Activated CD4-positive, alpha-beta T cell treated with anti-CD3 and anti-CD28 coated beads, Interleukin-2, amount 10 ng/mL, durations not matched to agents 7 days and 5 days (primary cell): ENCODE measurements at regions not wholly inside any gene's neighbourhood (a gene's known extent, or its start where the extent isn't known, plus 50 kb on each side); places are given as distances from the start of the nearest gene placed in this dataset.
"Not testable (repeated sequence)": the region's sequence is repeated elsewhere in the genome, so short reads cannot be mapped to it uniquely, and the experiment has no call there.

Source experiments
- CTCF ChIA-PET: fragments of 350-600 bp; sonication (Branson Sonifier 250); formaldehyde crosslinking; loops from one replicate; lab custom pipeline; 2021; ENCODE audit warnings: antibody characterized with exemption; lab: Charles Lee
- POLR2A ChIA-PET: fragments of 350-600 bp; sonication (Branson Sonifier 250); formaldehyde crosslinking; loops from one replicate; lab custom pipeline; 2021; ENCODE audit warnings: antibody characterized with exemption; lab: Charles Lee
- DNase-seq: peaks from one replicate; pipeline ENCODE4 v3.0.0-alpha.2; 2020
- H3K27ac Mint-ChIP-seq: one replicate; pipeline ENCODE4 v1.8.0; 2021; ENCODE audit warnings: mild to moderate bottlenecking, moderate library complexity, mixed read lengths
- H3K27me3 Mint-ChIP-seq: one replicate; pipeline ENCODE4 v1.8.0; 2021; ENCODE audit warnings: mixed read lengths
- H3K36me3 Mint-ChIP-seq: one replicate; pipeline ENCODE4 v1.8.0; 2021; ENCODE audit warnings: low read depth, mixed read lengths
- H3K4me1 Mint-ChIP-seq: one replicate; pipeline ENCODE4 v1.8.0; 2021; ENCODE audit warnings: mixed read lengths
- H3K4me3 Mint-ChIP-seq: one replicate; pipeline ENCODE4 v1.8.0; 2021; ENCODE audit warnings: mild to moderate bottlenecking, moderate library complexity, mixed read lengths
- H3K9me3 Mint-ChIP-seq: one replicate; pipeline ENCODE4 v1.8.0; 2021; ENCODE audit warnings: mixed read lengths

- ChIA-PET POLR2A (no interaction called here), CTCF (no interaction called here)
- no peaks in the 10 kb centered on the region for H3K4me1 Mint-ChIP-seq
- no peaks in the 10 kb centered on the region for H3K9me3 Mint-ChIP-seq
- no peaks in the 10 kb centered on the region for H3K36me3 Mint-ChIP-seq
- H3K4me3 Mint-ChIP-seq: no peak overlapping the region
- H3K27ac Mint-ChIP-seq: no peak overlapping the region
- no peak for DNase-seq
- H3K27me3 Mint-ChIP-seq: peaks cover 5% of the 10 kb centered on the region
These were observed 85.4 kb downstream of the MYL12B start for GRCh38 chr18:3347286-3347803.

- H3K27ac Mint-ChIP-seq: no peak overlapping the region
- POLR2A ChIA-PET: no interaction called here
- H3K9me3 Mint-ChIP-seq: no peaks in the 10 kb centered on the region
- H3K4me3 Mint-ChIP-seq: no peak overlapping the region
- H3K36me3 Mint-ChIP-seq: no peaks in the 10 kb centered on the region
- peaks cover 5% of the 10 kb centered on the region for H3K27me3 Mint-ChIP-seq
- DNase-seq: no peak
- no peaks in the 10 kb centered on the region for H3K4me1 Mint-ChIP-seq
- CTCF ChIA-PET: no interaction called here
These were observed 86.2 kb downstream of the MYL12B start for GRCh38 chr18:3348176-3348575.

- H3K36me3 Mint-ChIP-seq, DNase-seq, H3K4me3 Mint-ChIP-seq, H3K27me3 Mint-ChIP-seq, H3K9me3 Mint-ChIP-seq, H3K4me1 Mint-ChIP-seq, POLR2A ChIA-PET, H3K27ac Mint-ChIP-seq: not testable (repeated sequence)
- CTCF ChIA-PET: interaction anchor here (0.6 to 0.7 kb wide), 2 partner anchors 104 to 1912 kb away, joined by 3 read pairs; no protein-coding TSS in a partner anchor
These were observed 87.3 kb downstream of the MYL12B start for GRCh38 chr18:3349046-3349841.

GRCh38 chr18:3350021-3350420 lies 88.1 kb downstream of the MYL12B start:
- peaks cover 5% of the 10 kb centered on the region for H3K27me3 Mint-ChIP-seq
- DNase-seq: no peak
- H3K27ac Mint-ChIP-seq: no peak overlapping the region
- H3K4me1 Mint-ChIP-seq: no peaks in the 10 kb centered on the region
- CTCF ChIA-PET: interaction anchor here (0.6 to 0.7 kb wide), 2 partner anchors 103 to 1913 kb away, joined by 3 read pairs; no protein-coding TSS in a partner anchor
- POLR2A ChIA-PET: no interaction called here
- no peaks in the 10 kb centered on the region for H3K9me3 Mint-ChIP-seq
- no peaks in the 10 kb centered on the region for H3K36me3 Mint-ChIP-seq
- no peak overlapping the region for H3K4me3 Mint-ChIP-seq

GRCh38 chr18:3350566-3351527 lies 88.9 kb downstream of the MYL12B start:
- Mint-ChIP-seq H3K9me3 (no peaks in the 10 kb centered on the region), H3K4me3 (no peak overlapping the region), H3K4me1 (no peaks in the 10 kb centered on the region), H3K27ac (no peak overlapping the region), H3K36me3 (no peaks in the 10 kb centered on the region), H3K27me3 (peaks cover 5% of the 10 kb centered on the region)
- DNase-seq: no peak
- CTCF ChIA-PET: interaction anchor here (0.9 kb wide), 1 partner anchor 53 kb away, joined by 6 read pairs; no protein-coding TSS in a partner anchor
- POLR2A ChIA-PET: no interaction called here

GRCh38 chr18:3354506-3354905 lies 92.6 kb downstream of the MYL12B start:
- Mint-ChIP-seq H3K27me3 (no peaks in the 10 kb centered on the region), H3K36me3 (no peaks in the 10 kb centered on the region), H3K27ac (no peak overlapping the region), H3K9me3 (no peaks in the 10 kb centered on the region), H3K4me3 (no peak overlapping the region), H3K4me1 (peaks cover 8% of the 10 kb centered on the region)
- ChIA-PET POLR2A (no interaction called here), CTCF (interaction anchor here (0.6 kb wide), 1 partner anchor 609 kb away, joined by 4 read pairs; no protein-coding TSS in a partner anchor)
- DNase-seq: no peak

- Mint-ChIP-seq H3K36me3 (no peaks in the 10 kb centered on the region), H3K27ac (no peak overlapping the region), H3K4me3 (no peak overlapping the region), H3K4me1 (peaks cover 8% of the 10 kb centered on the region), H3K27me3 (no peaks in the 10 kb centered on the region), H3K9me3 (no peaks in the 10 kb centered on the region)
- ChIA-PET CTCF (no interaction called here), POLR2A (no interaction called here)
- DNase-seq: no peak
These were observed 93.4 kb upstream of the TGIF1 start for GRCh38 chr18:3356614-3357013.

GRCh38 chr18:3357516-3357915 lies 92.5 kb upstream of the TGIF1 start:
- DNase-seq: no peak
- CTCF ChIA-PET: interaction anchor here (0.6 to 1.5 kb wide), 2 partner anchors 60 to 195 kb away, joined by 4 read pairs; no protein-coding TSS in a partner anchor
- POLR2A ChIA-PET: no interaction called here
- Mint-ChIP-seq H3K4me3 (no peak overlapping the region), H3K9me3 (no peaks in the 10 kb centered on the region), H3K27ac (no peak overlapping the region), H3K27me3 (no peaks in the 10 kb centered on the region), H3K4me1 (peaks cover 8% of the 10 kb centered on the region), H3K36me3 (no peaks in the 10 kb centered on the region)

GRCh38 chr18:3358310-3358709 lies 91.7 kb upstream of the TGIF1 start:
- CTCF ChIA-PET: interaction anchor here (0.6 to 1.5 kb wide), 2 partner anchors 61 to 194 kb away, joined by 4 read pairs; no protein-coding TSS in a partner anchor
- DNase-seq: no peak
- H3K4me3 Mint-ChIP-seq: no peak overlapping the region
- no peak overlapping the region for H3K27ac Mint-ChIP-seq
- peaks cover 8% of the 10 kb centered on the region for H3K4me1 Mint-ChIP-seq
- H3K36me3 Mint-ChIP-seq: no peaks in the 10 kb centered on the region
- no peaks in the 10 kb centered on the region for H3K27me3 Mint-ChIP-seq
- no peaks in the 10 kb centered on the region for H3K9me3 Mint-ChIP-seq
- POLR2A ChIA-PET: no interaction called here

GRCh38 chr18:3360211-3360610 lies 89.8 kb upstream of the TGIF1 start:
- POLR2A ChIA-PET: no interaction called here
- H3K4me1 Mint-ChIP-seq: peaks cover 8% of the 10 kb centered on the region
- no peak overlapping the region for H3K4me3 Mint-ChIP-seq
- H3K36me3 Mint-ChIP-seq: no peaks in the 10 kb centered on the region
- H3K27ac Mint-ChIP-seq: no peak overlapping the region
- no peaks in the 10 kb centered on the region for H3K9me3 Mint-ChIP-seq
- DNase-seq: no peak
- no peaks in the 10 kb centered on the region for H3K27me3 Mint-ChIP-seq
- CTCF ChIA-PET: no interaction called here

GRCh38 chr18:3367491-3368091 lies 82.4 kb upstream of the TGIF1 start:
- no peak overlapping the region for H3K4me3 Mint-ChIP-seq
- CTCF ChIA-PET: no interaction called here
- H3K9me3 Mint-ChIP-seq: no peaks in the 10 kb centered on the region
- no peaks in the 10 kb centered on the region for H3K4me1 Mint-ChIP-seq
- POLR2A ChIA-PET: no interaction called here
- peaks cover 5% of the 10 kb centered on the region for H3K27me3 Mint-ChIP-seq
- no peaks in the 10 kb centered on the region for H3K36me3 Mint-ChIP-seq
- no peak overlapping the region for H3K27ac Mint-ChIP-seq
- no peak for DNase-seq

GRCh38 chr18:3368193-3368592 lies 81.8 kb upstream of the TGIF1 start:
- H3K36me3 Mint-ChIP-seq: no peaks in the 10 kb centered on the region
- H3K27ac Mint-ChIP-seq: no peak overlapping the region
- no peaks in the 10 kb centered on the region for H3K9me3 Mint-ChIP-seq
- H3K4me1 Mint-ChIP-seq: no peaks in the 10 kb centered on the region
- POLR2A ChIA-PET: no interaction called here
- H3K27me3 Mint-ChIP-seq: peaks cover 5% of the 10 kb centered on the region
- no peak overlapping the region for H3K4me3 Mint-ChIP-seq
- DNase-seq: no peak
- CTCF ChIA-PET: no interaction called here
